Upper lobe of right lung (tissue), 1 donor: ENCODE measurements at regions not wholly inside any gene's neighbourhood (a gene's known extent, or its start where the extent isn't known, plus 50 kb on each side); places are given as distances from the start of the nearest gene placed in this dataset.

ENCODE experiments used
- ATAC-seq: fragments of 200-7000 bp; cut with Tn5 transposase; one replicate; pipeline ENCODE4 v1.9.1; 2020; ENCODE audit warnings: mild to moderate bottlenecking, moderate library complexity
- DNase-seq: peaks from one replicate; pipeline ENCODE4 v3.0.0-alpha.2; 2020
- H3K27ac ChIP-seq: fragments of 200-600 bp; one replicate; pipeline ENCODE4 v1.8.0; 2022
- H3K27me3 ChIP-seq: fragments of 200-600 bp; one replicate; pipeline ENCODE4 v1.8.0; 2022; ENCODE audit warnings: mild to moderate bottlenecking
- H3K36me3 ChIP-seq: fragments of 200-600 bp; one replicate; pipeline ENCODE4 v1.8.0; 2022
- H3K4me1 ChIP-seq: fragments of 200-600 bp; one replicate; pipeline ENCODE4 v1.8.0; 2022
- H3K4me3 ChIP-seq: fragments of 200-600 bp; one replicate; pipeline ENCODE4 v1.8.0; 2022; ENCODE audit warnings: mild to moderate bottlenecking
- H3K9me3 ChIP-seq: fragments of 200-600 bp; one replicate; pipeline ENCODE4 v1.8.0; 2022
- CTCF ChIP-seq: fragments of 200-600 bp; IDR thresholded peaks from one replicate; pipeline ENCODE4 v1.8.0; 2022; ENCODE audit warnings: antibody characterized with exemption
- intact Hi-C: fragments of 100-400 bp; cut with DNase I; formaldehyde crosslinking; loops from one replicate; pipeline ENCODE4 v1.11.0; 2022
- donor health status: DM: no; HTN: yes; CAD: no; lungs with severe emphysema.

- no peak for DNase-seq
- intact Hi-C loops, result no loop called here
- no peaks in the 10 kb centered on the region for H3K27me3 ChIP-seq
- no peak for ATAC-seq
- H3K36me3 ChIP-seq, result no peaks in the 10 kb centered on the region
- H3K4me1 ChIP-seq, result no peaks in the 10 kb centered on the region
- no peak overlapping the region for H3K4me3 ChIP-seq
- H3K9me3 ChIP-seq, result no peaks in the 10 kb centered on the region
- H3K27ac ChIP-seq, result no peak overlapping the region
- no peak for TF ChIP-seq CTCF
These were observed 947.0 kb upstream of the TSPY4 start for GRCh38 chrY:8390310-8390709.

GRCh38 chrY:8393246-8393645, 944.0 kb upstream of the TSPY4 start:
- intact Hi-C loops, result no loop called here
- no peak overlapping the region for H3K27ac ChIP-seq
- DNase-seq (no peak), ATAC-seq (no peak)
- H3K4me3 ChIP-seq, result no peak overlapping the region
- H3K4me1 ChIP-seq, result no peaks in the 10 kb centered on the region
- no peaks in the 10 kb centered on the region for H3K36me3 ChIP-seq
- H3K27me3 ChIP-seq, result no peaks in the 10 kb centered on the region
- no peaks in the 10 kb centered on the region for H3K9me3 ChIP-seq
- no peak for TF ChIP-seq CTCF

- no peak for ATAC-seq
- intact Hi-C loops, result no loop called here
These were observed 914.4 kb upstream of the TSPY4 start for GRCh38 chrY:8422906-8423305.

GRCh38 chrY:8426433-8426832, 910.8 kb upstream of the TSPY4 start:
- Histone ChIP-seq H3K27ac (no peak overlapping the region), H3K27me3 (no peaks in the 10 kb centered on the region), H3K4me1 (no peaks in the 10 kb centered on the region), H3K4me3 (no peak overlapping the region), H3K36me3 (no peaks in the 10 kb centered on the region), H3K9me3 (no peaks in the 10 kb centered on the region)
- intact Hi-C loops, result no loop called here
- DNase-seq (no peak), ATAC-seq (no peak)
- no peak for TF ChIP-seq CTCF

More at GRCh38 chrY:8422906-8423305, 914.4 kb upstream of the TSPY4 start:
- no peaks in the 10 kb centered on the region for H3K27me3 ChIP-seq
- H3K4me3 ChIP-seq, result no peak overlapping the region
- no peaks in the 10 kb centered on the region for H3K4me1 ChIP-seq
- DNase-seq, result no peak
- no peak for TF ChIP-seq CTCF
- H3K36me3 ChIP-seq, result no peaks in the 10 kb centered on the region
- no peaks in the 10 kb centered on the region for H3K9me3 ChIP-seq
- H3K27ac ChIP-seq, result no peak overlapping the region

GRCh38 chrY:8437510-8437909, 899.8 kb upstream of the TSPY4 start:
- Histone ChIP-seq H3K4me1 (no peaks in the 10 kb centered on the region), H3K9me3 (no peaks in the 10 kb centered on the region), H3K27me3 (no peaks in the 10 kb centered on the region), H3K27ac (no peak overlapping the region), H3K36me3 (no peaks in the 10 kb centered on the region), H3K4me3 (no peak overlapping the region)
- TF ChIP-seq CTCF, result no peak
- intact Hi-C loops, result no loop called here
- no peak for DNase-seq
- ATAC-seq, result no peak

- no peak for TF ChIP-seq CTCF
- no peak for ATAC-seq
- intact Hi-C loops, result no loop called here
These were observed 895.2 kb upstream of the TSPY4 start for GRCh38 chrY:8442097-8442496.

More at GRCh38 chrY:8442097-8442496, 895.2 kb upstream of the TSPY4 start:
- no peaks in the 10 kb centered on the region for H3K27me3 ChIP-seq
- no peak for DNase-seq
- no peaks in the 10 kb centered on the region for H3K4me1 ChIP-seq
- no peaks in the 10 kb centered on the region for H3K9me3 ChIP-seq
- H3K27ac ChIP-seq, result no peak overlapping the region
- H3K4me3 ChIP-seq, result no peak overlapping the region
- H3K36me3 ChIP-seq, result no peaks in the 10 kb centered on the region
